Breast epithelium (tissue), 4 donors: ENCODE measurements at regions not wholly inside any gene's neighbourhood (a gene's known extent, or its start where the extent isn't known, plus 50 kb on each side); places are given as distances from the start of the nearest gene placed in this dataset.

Experiments
- DNase-seq, 2 donors: peaks; one replicate each; pipeline ENCODE4 v3.0.0-alpha.2; 2019; ENCODE audit warnings: low spot score in 2 of 2
- H3K27ac ChIP-seq, 2 donors: fragments of 200-600 bp; sonication (generic) in 1 of 2; one replicate each; pipeline ENCODE4 v1.5.1; 2016 to 2019; ENCODE audit warnings: mild to moderate bottlenecking in 1 of 2
- H3K27me3 ChIP-seq, 2 donors: fragments of 200-600 bp; sonication (generic) in 1 of 2; one replicate each; pipeline versions ENCODE4 v1.5.1 to v1.6.0; 2017 to 2019; ENCODE audit warnings: control low read depth in 1 of 2, mild to moderate bottlenecking in 1 of 2
- H3K36me3 ChIP-seq: fragments of 200-600 bp; one replicate; pipeline ENCODE4 v1.5.1; 2019
- H3K4me1 ChIP-seq, 2 donors: fragments of 200-600 bp; sonication (generic); one replicate each; pipeline ENCODE4 v1.5.1; 2016 to 2019; ENCODE audit warnings: control low read depth in 1 of 2
- H3K4me3 ChIP-seq, 3 donors: fragments of 200-600 bp; sonication (generic); 1 replicate in 2 of 3; 2 replicates in 1 of 3; pipeline ENCODE4 v1.5.1; 2016 to 2019; ENCODE audit warnings: mild to moderate bottlenecking in 3 of 3, moderate library complexity in 2 of 3
- H3K9me3 ChIP-seq, 2 donors: fragments of 200-600 bp; sonication (generic) in 1 of 2; one replicate each; pipeline ENCODE4 v1.5.1; 2016 to 2019; ENCODE audit warnings: control low read depth in 1 of 2
- POLR2A ChIP-seq: fragments of 450-650 bp; IDR thresholded peaks from one replicate; pipeline ENCODE4 v1.6.1; 2016; ENCODE audit warnings: antibody characterized with exemption, mild to moderate bottlenecking, moderate library complexity
- POLR2AphosphoS5 ChIP-seq, 3 donors: sonication (generic); formaldehyde crosslinking; IDR thresholded peaks; one replicate each; pipeline ENCODE4 v1.6.1; 2017; ENCODE audit warnings: antibody characterized with exemption in 3 of 3
- intact Hi-C: fragments of 100-400 bp; cut with DNase I; formaldehyde crosslinking; loops from one replicate; pipeline ENCODE4 v1.15.1; 2023; ENCODE audit warnings: low total_unique reads
- TF ChIP-seq, protein P1 (sequence below), 3 donors: fragments of 450-650 bp; IDR thresholded peaks; one replicate each; pipeline ENCODE4 v1.5.1; 2016 to 2017; ENCODE audit warnings: antibody characterized with exemption in 3 of 3, mild to moderate bottlenecking in 3 of 3, moderate library complexity in 3 of 3

DNA sequence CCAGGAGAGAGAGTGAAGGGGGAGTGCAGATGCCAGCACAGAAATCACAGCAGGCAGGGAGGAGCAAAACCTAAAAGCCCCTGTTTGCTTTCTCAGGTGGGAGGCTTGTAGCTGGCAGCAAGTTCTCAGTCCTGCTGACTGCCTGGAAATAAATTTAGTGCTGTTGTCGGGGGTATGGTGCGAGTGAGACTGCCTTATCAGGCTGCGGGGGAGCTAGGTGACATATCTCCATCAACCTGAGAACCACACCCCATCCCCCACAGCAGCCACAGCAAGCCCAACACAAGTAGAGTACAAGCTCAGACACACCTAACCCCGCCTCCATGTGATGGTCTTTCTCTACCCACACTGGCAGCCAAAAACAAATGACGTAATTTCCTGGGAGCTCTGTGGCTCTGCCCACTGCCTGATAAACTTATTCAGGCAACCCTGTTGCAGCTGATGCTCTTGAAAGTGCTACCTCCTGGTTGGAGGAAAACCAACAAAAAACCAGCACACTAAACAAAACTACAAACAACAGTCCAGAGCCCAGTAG, 953.4 kb upstream of the NDST4 start:
- intact Hi-C loops = no loop called here
- H3K27ac ChIP-seq = no peak overlapping the region

DNA sequence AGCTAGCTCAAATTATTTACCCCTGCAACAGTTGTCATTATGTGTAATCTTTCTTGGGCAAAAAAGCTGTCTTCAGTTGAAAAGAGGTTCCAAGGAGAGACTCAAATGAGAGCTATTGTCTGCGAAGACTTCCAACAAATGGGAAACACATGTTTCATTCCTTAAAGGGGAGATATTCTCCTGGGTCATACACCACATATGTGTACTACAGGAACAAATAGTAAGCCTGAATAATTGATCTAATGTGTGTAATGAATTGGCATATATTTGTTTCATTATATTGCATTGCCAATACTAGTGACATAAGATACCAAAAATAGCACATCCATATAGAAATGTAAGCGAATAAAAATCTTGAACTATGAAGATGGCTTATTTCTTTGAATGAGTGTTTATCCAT, 950.9 kb upstream of the NDST4 start:
- H3K4me3 ChIP-seq = no peak overlapping the region
- no peak for DNase-seq
- no peaks in the 10 kb centered on the region for H3K36me3 ChIP-seq
- no peak overlapping the region for H3K27ac ChIP-seq
- TF ChIP-seq, protein P1, sequence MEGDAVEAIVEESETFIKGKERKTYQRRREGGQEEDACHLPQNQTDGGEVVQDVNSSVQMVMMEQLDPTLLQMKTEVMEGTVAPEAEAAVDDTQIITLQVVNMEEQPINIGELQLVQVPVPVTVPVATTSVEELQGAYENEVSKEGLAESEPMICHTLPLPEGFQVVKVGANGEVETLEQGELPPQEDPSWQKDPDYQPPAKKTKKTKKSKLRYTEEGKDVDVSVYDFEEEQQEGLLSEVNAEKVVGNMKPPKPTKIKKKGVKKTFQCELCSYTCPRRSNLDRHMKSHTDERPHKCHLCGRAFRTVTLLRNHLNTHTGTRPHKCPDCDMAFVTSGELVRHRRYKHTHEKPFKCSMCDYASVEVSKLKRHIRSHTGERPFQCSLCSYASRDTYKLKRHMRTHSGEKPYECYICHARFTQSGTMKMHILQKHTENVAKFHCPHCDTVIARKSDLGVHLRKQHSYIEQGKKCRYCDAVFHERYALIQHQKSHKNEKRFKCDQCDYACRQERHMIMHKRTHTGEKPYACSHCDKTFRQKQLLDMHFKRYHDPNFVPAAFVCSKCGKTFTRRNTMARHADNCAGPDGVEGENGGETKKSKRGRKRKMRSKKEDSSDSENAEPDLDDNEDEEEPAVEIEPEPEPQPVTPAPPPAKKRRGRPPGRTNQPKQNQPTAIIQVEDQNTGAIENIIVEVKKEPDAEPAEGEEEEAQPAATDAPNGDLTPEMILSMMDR (IDR thresholded peaks at IDR 0.05) = no peak
- no peak for TF ChIP-seq POLR2A
- TF ChIP-seq POLR2AphosphoS5 (IDR thresholded peaks at IDR 0.05) = no peak
- no peaks in the 10 kb centered on the region for H3K9me3 ChIP-seq
- no peaks in the 10 kb centered on the region for H3K27me3 ChIP-seq
- intact Hi-C loops = no loop called here
- no peaks in the 10 kb centered on the region for H3K4me1 ChIP-seq

More for the DNA sequence above, 953.4 kb upstream of the NDST4 start:
- Histone ChIP-seq H3K4me3 (no peak overlapping the region), H3K4me1 (no peaks in the 10 kb centered on the region), H3K36me3 (no peaks in the 10 kb centered on the region), H3K27me3 (no peaks in the 10 kb centered on the region), H3K9me3 (no peaks in the 10 kb centered on the region)
- TF ChIP-seq POLR2A (no peak), POLR2AphosphoS5 (IDR thresholded peaks at IDR 0.05) (no peak)
- TF ChIP-seq, protein P1 (IDR thresholded peaks at IDR 0.05) = no peak
- DNase-seq = no peak

DNA sequence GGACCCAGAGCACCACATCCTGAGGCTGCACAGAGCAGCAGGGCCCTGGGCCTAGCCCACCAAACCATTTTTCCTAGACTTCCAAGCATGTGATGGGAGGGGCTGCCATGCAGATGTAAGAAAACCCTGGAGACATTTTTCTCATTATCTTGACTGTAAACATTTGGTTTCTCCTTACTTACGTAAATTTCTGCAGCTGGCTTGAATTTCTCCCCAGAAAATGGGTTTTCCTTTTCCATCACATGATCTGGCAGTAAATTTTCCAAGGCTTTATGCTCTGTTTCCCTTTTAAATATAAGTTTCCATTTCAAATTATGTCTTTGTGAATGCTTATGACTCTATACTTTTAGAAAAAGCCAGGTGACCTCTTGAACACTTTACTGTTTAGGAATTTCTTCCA, 945.9 kb upstream of the NDST4 start:
- H3K4me3 ChIP-seq = no peak overlapping the region
- no peaks in the 10 kb centered on the region for H3K27me3 ChIP-seq
- no peak overlapping the region for H3K27ac ChIP-seq
- H3K36me3 ChIP-seq = no peaks in the 10 kb centered on the region
- H3K4me1 ChIP-seq = no peaks in the 10 kb centered on the region
- TF ChIP-seq, protein P1 (IDR thresholded peaks at IDR 0.05) = no peak
- TF ChIP-seq POLR2AphosphoS5 (IDR thresholded peaks at IDR 0.05) (no peak), POLR2A (no peak)
- intact Hi-C loops = no loop called here
- no peaks in the 10 kb centered on the region for H3K9me3 ChIP-seq
- DNase-seq = no peak

DNA sequence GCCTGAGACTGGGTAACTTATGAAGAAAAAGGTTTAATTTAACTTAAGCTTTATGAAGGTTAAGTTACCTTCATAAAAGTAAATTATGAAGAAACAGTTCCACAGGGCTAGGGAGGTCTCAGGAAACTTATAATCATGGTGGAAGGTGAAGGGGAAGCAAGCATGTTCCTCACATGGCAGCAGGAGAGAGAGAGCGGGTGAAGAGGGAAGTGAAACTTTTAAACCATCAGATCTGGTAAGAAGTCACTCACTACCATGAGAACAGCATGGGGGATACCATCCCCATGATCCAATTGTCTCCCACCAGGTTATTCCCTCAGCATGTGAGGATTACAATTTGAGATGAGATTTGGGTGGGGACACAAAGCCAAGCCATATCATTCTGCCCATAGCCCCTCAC, 944.7 kb upstream of the NDST4 start:
- no peak for DNase-seq
- intact Hi-C loops = no loop called here
- TF ChIP-seq POLR2A (no peak), POLR2AphosphoS5 (IDR thresholded peaks at IDR 0.05) (no peak)
- TF ChIP-seq, protein P1 (IDR thresholded peaks at IDR 0.05) = no peak
- no peaks in the 10 kb centered on the region for H3K4me1 ChIP-seq
- H3K36me3 ChIP-seq = no peaks in the 10 kb centered on the region
- no peaks in the 10 kb centered on the region for H3K27me3 ChIP-seq
- no peaks in the 10 kb centered on the region for H3K9me3 ChIP-seq
- no peak overlapping the region for H3K27ac ChIP-seq
- no peak overlapping the region for H3K4me3 ChIP-seq

DNA sequence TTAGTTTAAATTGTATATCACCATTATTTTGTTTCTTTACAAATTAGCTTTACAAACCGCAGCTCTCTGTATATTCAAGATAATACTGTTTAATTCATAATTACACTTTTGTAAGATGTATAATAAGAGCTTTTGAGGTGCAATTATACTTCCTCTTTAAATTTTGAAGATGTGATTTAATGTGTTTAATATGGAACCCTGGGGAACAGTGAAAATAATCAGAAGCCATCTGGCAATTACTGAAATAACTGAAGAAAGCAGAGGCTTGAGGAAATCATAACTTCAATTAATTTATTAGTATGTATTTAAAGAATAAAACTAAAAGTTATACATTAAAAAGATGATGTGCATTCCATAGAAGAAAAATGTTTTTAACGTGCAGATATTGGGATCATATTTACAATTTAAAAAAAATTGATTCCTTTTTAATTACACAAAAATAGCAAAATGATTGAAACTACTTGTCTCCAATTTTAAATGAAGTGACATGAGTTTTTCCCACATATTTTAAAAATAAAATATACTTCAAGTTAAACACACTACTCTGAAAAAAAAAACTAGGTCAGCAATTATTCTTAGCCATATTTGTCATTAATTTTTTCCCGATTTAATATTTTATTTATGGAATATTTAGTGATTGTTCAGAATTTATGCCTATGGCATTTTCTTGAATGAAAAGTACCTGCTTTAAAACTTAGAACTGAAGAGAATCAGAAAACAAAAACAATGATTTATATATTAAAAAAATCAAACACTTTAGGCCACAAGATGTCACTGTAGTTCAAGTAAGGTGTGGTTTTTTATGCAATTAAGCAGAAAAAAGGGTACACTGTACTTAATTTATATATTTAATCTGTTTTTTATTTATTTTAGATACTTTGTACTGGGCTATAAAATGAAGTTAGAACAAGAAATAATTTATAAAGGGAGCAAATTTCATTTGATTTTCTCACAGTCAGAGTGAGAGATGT, 942.7 kb upstream of the NDST4 start:
- Histone ChIP-seq H3K4me3 (no peak overlapping the region), H3K9me3 (no peaks in the 10 kb centered on the region), H3K27ac (no peak overlapping the region), H3K4me1 (no peaks in the 10 kb centered on the region), H3K36me3 (no peaks in the 10 kb centered on the region), H3K27me3 (no peaks in the 10 kb centered on the region)
- no peak for DNase-seq
- no peak for TF ChIP-seq POLR2AphosphoS5 (IDR thresholded peaks at IDR 0.05)
- intact Hi-C loops = no loop called here
